ENCODE measurements at regions not wholly inside any gene's neighbourhood (a gene's known extent, or its start where the extent isn't known, plus 50 kb on each side); places are given as distances from the start of the nearest gene placed in this dataset.

DNA sequence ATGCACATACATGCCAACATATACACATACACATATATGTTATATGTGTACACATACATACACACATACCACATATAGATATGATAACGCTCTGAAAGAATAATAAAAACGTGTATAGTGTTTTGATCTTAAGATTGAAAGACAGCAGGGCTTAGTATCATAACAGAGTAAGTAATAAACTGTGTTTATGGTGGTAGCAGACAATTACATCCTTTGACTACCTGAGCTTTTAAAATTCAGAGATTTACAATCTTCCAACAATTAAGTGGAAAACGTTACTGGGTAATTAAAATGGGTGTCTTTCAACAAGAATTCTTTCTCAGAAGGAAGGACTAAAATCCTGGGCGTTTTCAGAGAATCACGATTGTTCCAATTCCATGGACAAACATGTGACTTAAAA is 552.4 kb downstream of the EPHA4 start:
- TF ChIP-seq ELF4 (IDR thresholded peaks at IDR 0.05) (no peak), ZNF384 (IDR thresholded peaks at IDR 0.05) (no peak), LEF1 (IDR thresholded peaks at IDR 0.05; ENCODE audit: borderline replicate concordance) (no peak), TARDBP (IDR thresholded peaks at IDR 0.05) (no peak)

Measured in HEK293T (cell line).